Endothelial cell of umbilical vein (primary cell): ENCODE measurements at regions not wholly inside any gene's neighbourhood (a gene's known extent, or its start where the extent isn't known, plus 50 kb on each side); places are given as distances from the start of the nearest gene placed in this dataset. TPM values are rescaled to one million over a fixed set of nuclear protein-coding genes. Genes with fewer than 3 reads are reported as not detected.

Source experiments
- small RNA-seq: library from RNA; depleted of rRNA; stranded (forward); fragments of <200 nt; gene quantifications from one replicate; pipeline ENCODE3, GENCODE V24; 2012; ENCODE audit warnings: low replicate concordance, low read depth; ENCODE audit not compliant: insufficient read depth, insufficient read length

Small RNAs in the stretch of these regions (small RNA-seq; reads per million reads assigned to genes)
- gene RN7SL221P, result not detected
